ENCODE measurements at regions not wholly inside any gene's neighbourhood (a gene's known extent, or its start where the extent isn't known, plus 50 kb on each side); places are given as distances from the start of the nearest gene placed in this dataset.

DNA sequence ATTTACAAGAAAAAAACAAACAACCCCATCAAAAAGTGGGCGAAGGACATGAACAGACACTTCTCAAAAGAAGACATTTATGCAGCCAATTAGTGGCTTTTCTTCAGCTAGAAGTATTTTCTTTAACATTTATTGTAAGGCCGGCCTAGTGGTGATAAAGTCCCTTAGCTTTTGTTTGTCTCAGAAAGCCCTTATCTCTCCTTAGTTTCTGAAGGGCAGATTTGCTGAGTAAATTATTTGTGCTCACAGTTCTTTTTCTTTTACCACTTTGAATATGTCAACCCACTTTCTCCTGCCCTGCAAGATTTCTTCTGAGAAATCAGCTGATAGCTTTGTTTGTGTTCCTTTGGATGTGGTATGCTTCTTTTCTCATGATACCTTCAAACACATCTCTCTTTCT, 344.0 kb upstream of the SYNCRIP start:
- Histone ChIP-seq H3K27me3 (ENCODE audit: control insufficient read depth in 1 of 2, insufficient read depth in 2 of 2, low read length in 2 of 2) (no peaks in the 10 kb centered on the region), H4K20me1 (ENCODE audit: insufficient read depth, low read length) (no peaks in the 10 kb centered on the region), H3K79me2 (ENCODE audit: insufficient read depth, low read length) (no peaks in the 10 kb centered on the region), H3K36me3 (replicated peaks in 1 of 2; ENCODE audit: control insufficient read depth in 1 of 2, insufficient read depth in 2 of 2, low read length in 2 of 2) (no peaks in the 10 kb centered on the region), H3K4me2 (ENCODE audit: low read depth, low read length) (no peak overlapping the region), H3K9me3 (ENCODE audit: low read length) (peaks cover 19% of the 10 kb centered on the region), H2AFZ (ENCODE audit: low read length) (no peak overlapping the region), H3K4me3 (replicated peaks in 1 of 3; ENCODE audit: insufficient read depth in 1 of 3, low read depth in 2 of 3, low read length in 3 of 3) (no peak overlapping the region), H3K27ac (ENCODE audit: extremely low read length, insufficient read depth, low read length) (no peak overlapping the region), H3K9ac (ENCODE audit: insufficient read depth, low read depth, low read length) (no peak overlapping the region), H3K4me1 (ENCODE audit: insufficient read depth, low read length) (no peaks in the 10 kb centered on the region)
- no peak for FAIRE-seq
- TF ChIP-seq ZNF337 (CRISPR knock-in tag; IDR thresholded peaks at IDR 0.05; ENCODE audit: borderline replicate concordance, low read depth) (peak; percentile 62; the same call in 1 of the 2 replicates), THAP11 (CRISPR knock-in tag; IDR thresholded peaks at IDR 0.05) (no peak)
- no peak for DNase-seq (ENCODE audit: low spot score)
- in situ Hi-C loops (cut with HindIII; ENCODE audit: extremely low pct_ligation_motif_present, low pct_unique_long_range_greater_than_20kb): no loop called here
- BruUV-seq (replicated peaks): no TSS peak
- ChIA-PET POLR2A (no interaction called here), CTCF (ENCODE audit: low intra/inter-chr PET ratio, low total read pairs) (no interaction called here)
- ATAC-seq: no peak
- intact Hi-C loops (cut with micrococcal nuclease; ENCODE audit: unreplicated experiment): no loop called here
- 0% methylated on average over 2 of the region's 2 CpGs for WGBS (ENCODE audit: low lambda C conversion rate)

DNA sequence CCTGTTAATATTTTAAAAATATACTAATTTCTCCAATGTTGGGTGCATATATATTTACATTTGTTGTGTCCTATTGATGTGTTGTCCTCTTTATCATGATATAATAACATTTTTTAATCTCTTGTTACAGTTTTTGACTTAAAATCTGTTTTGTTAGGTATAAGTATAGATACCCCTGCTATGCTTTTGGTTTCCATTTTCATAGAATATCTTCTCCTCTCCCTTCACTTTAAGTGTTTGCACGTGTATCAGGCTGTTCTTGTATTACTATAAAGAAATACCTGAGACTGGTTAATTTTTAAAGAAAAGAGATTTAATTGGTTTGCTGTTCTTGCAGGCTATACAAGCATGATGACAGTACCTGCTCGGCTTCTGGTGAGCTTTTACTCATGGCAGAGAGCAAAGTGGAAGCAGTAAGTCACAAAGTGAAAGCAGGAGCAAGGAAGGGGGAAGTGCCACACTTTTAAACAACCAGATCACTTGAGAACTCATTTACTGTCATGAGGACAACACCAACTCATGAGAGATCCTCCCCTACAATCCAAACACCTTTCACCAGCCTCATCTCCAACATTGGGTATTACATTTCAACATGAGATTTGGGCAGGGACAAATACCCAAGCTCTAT, 340.5 kb upstream of the SYNCRIP start:
- no peak overlapping the region for H3K4me2 ChIP-seq (ENCODE audit: low read depth, low read length)
- H3K79me2 ChIP-seq (ENCODE audit: insufficient read depth, low read length): no peaks in the 10 kb centered on the region
- no peak for DNase-seq (ENCODE audit: low spot score)
- in situ Hi-C loops (cut with HindIII; ENCODE audit: extremely low pct_ligation_motif_present, low pct_unique_long_range_greater_than_20kb): no loop called here
- no TSS peak for BruUV-seq (replicated peaks)
- ATAC-seq: no peak
- H4K20me1 ChIP-seq (ENCODE audit: insufficient read depth, low read length): no peaks in the 10 kb centered on the region
- no peak for TF ChIP-seq ADNP (CRISPR knock-in tag; IDR thresholded peaks at IDR 0.05)
- TF ChIP-seq, protein P1, sequence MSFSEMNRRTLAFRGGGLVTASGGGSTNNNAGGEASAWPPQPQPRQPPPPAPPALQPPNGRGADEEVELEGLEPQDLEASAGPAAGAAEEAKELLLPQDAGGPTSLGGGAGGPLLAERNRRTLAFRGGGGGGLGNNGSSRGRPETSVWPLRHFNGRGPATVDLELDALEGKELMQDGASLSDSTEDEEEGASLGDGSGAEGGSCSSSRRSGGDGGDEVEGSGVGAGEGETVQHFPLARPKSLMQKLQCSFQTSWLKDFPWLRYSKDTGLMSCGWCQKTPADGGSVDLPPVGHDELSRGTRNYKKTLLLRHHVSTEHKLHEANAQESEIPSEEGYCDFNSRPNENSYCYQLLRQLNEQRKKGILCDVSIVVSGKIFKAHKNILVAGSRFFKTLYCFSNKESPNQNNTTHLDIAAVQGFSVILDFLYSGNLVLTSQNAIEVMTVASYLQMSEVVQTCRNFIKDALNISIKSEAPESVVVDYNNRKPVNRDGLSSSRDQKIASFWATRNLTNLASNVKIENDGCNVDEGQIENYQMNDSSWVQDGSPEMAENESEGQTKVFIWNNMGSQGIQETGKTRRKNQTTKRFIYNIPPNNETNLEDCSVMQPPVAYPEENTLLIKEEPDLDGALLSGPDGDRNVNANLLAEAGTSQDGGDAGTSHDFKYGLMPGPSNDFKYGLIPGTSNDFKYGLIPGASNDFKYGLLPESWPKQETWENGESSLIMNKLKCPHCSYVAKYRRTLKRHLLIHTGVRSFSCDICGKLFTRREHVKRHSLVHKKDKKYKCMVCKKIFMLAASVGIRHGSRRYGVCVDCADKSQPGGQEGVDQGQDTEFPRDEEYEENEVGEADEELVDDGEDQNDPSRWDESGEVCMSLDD (CRISPR knock-in tag; IDR thresholded peaks at IDR 0.05; ENCODE audit: borderline replicate concordance): no peak
- TF ChIP-seq, protein P2, sequence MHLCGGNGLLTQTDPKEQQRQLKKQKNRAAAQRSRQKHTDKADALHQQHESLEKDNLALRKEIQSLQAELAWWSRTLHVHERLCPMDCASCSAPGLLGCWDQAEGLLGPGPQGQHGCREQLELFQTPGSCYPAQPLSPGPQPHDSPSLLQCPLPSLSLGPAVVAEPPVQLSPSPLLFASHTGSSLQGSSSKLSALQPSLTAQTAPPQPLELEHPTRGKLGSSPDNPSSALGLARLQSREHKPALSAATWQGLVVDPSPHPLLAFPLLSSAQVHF (CRISPR knock-in tag; IDR thresholded peaks at IDR 0.05): no peak
- TF ChIP-seq ZNF160 (CRISPR knock-in tag; IDR thresholded peaks at IDR 0.05): no peak
- no peak for TF ChIP-seq CCAR2 (optimal IDR thresholded peaks at IDR 0.05; ENCODE audit: low read depth, low read length)
- no peak for TF ChIP-seq SRSF1 (optimal IDR thresholded peaks at IDR 0.05; ENCODE audit: low read depth, low read length)
- no peak for TF ChIP-seq ZNF136 (CRISPR knock-in tag; IDR thresholded peaks at IDR 0.05; ENCODE audit: low read depth)
- TF ChIP-seq, protein P3, sequence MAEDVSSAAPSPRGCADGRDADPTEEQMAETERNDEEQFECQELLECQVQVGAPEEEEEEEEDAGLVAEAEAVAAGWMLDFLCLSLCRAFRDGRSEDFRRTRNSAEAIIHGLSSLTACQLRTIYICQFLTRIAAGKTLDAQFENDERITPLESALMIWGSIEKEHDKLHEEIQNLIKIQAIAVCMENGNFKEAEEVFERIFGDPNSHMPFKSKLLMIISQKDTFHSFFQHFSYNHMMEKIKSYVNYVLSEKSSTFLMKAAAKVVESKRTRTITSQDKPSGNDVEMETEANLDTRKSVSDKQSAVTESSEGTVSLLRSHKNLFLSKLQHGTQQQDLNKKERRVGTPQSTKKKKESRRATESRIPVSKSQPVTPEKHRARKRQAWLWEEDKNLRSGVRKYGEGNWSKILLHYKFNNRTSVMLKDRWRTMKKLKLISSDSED (CRISPR knock-in tag; IDR thresholded peaks at IDR 0.05): no peak
- TF ChIP-seq KAT2B (IDR thresholded peaks at IDR 0.05; ENCODE audit: borderline replicate concordance, low read depth, low read length): no peak
- TF ChIP-seq, protein P4, sequence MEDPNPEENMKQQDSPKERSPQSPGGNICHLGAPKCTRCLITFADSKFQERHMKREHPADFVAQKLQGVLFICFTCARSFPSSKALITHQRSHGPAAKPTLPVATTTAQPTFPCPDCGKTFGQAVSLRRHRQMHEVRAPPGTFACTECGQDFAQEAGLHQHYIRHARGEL (CRISPR knock-in tag; IDR thresholded peaks at IDR 0.05): no peak
- H3K36me3 ChIP-seq (replicated peaks in 1 of 2; ENCODE audit: control insufficient read depth in 1 of 2, insufficient read depth in 2 of 2, low read length in 2 of 2): no peaks in the 10 kb centered on the region
- H3K4me3 ChIP-seq (replicated peaks in 1 of 3; ENCODE audit: insufficient read depth in 1 of 3, low read depth in 2 of 3, low read length in 3 of 3): no peak overlapping the region
- peaks cover 16% of the 10 kb centered on the region for H3K9me3 ChIP-seq (ENCODE audit: low read length)
- no peak overlapping the region for H3K9ac ChIP-seq (ENCODE audit: insufficient read depth, low read depth, low read length)
- H3K4me1 ChIP-seq (ENCODE audit: insufficient read depth, low read length): no peaks in the 10 kb centered on the region
- 2% methylated on average over 2 of the region's 2 CpGs for WGBS (ENCODE audit: low lambda C conversion rate)
- no peak for FAIRE-seq
- CTCF ChIA-PET (ENCODE audit: low intra/inter-chr PET ratio, low total read pairs): no interaction called here
- POLR2A ChIA-PET: no interaction called here
- intact Hi-C loops (cut with micrococcal nuclease; ENCODE audit: unreplicated experiment): no loop called here
- H3K27me3 ChIP-seq (ENCODE audit: control insufficient read depth in 1 of 2, insufficient read depth in 2 of 2, low read length in 2 of 2): no peaks in the 10 kb centered on the region
- no peak overlapping the region for H3K27ac ChIP-seq (ENCODE audit: extremely low read length, insufficient read depth, low read length)
- no peak overlapping the region for H2AFZ ChIP-seq (ENCODE audit: low read length)
